D721Med (cell line): ENCODE measurements at regions not wholly inside any gene's neighbourhood (a gene's known extent, or its start where the extent isn't known, plus 50 kb on each side); places are given as distances from the start of the nearest gene placed in this dataset.

ENCODE experiments used
- DNase-seq: peaks from one replicate; pipeline ENCODE4 v3.0.0; 2011; ENCODE audit warnings: low spot score; ENCODE audit not compliant: insufficient read length
- FAIRE-seq: peaks from 2 replicates; lab custom pipeline; 2011; peaks lifted over from hg19 to GRCh38; lab: Jason Lieb, UNC
- TF ChIP-seq, protein P1 (sequence below): IDR thresholded peaks from 2 replicates; pipeline ENCODE4 v1.5.1; 2012; ENCODE audit warnings: mild to moderate bottlenecking, control low read depth; ENCODE audit not compliant: insufficient read depth; ENCODE audit errors: missing control alignments

- TF ChIP-seq, protein P1, sequence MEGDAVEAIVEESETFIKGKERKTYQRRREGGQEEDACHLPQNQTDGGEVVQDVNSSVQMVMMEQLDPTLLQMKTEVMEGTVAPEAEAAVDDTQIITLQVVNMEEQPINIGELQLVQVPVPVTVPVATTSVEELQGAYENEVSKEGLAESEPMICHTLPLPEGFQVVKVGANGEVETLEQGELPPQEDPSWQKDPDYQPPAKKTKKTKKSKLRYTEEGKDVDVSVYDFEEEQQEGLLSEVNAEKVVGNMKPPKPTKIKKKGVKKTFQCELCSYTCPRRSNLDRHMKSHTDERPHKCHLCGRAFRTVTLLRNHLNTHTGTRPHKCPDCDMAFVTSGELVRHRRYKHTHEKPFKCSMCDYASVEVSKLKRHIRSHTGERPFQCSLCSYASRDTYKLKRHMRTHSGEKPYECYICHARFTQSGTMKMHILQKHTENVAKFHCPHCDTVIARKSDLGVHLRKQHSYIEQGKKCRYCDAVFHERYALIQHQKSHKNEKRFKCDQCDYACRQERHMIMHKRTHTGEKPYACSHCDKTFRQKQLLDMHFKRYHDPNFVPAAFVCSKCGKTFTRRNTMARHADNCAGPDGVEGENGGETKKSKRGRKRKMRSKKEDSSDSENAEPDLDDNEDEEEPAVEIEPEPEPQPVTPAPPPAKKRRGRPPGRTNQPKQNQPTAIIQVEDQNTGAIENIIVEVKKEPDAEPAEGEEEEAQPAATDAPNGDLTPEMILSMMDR = no peak
- FAIRE-seq (no peak), DNase-seq (no peak)
These were observed 254.9 kb upstream of the SMC2 start for GRCh38 chr9:103839197-103839596.

- TF ChIP-seq, protein P1 = no peak
- DNase-seq (no peak), FAIRE-seq (no peak)
These were observed 226.2 kb upstream of the SMC2 start for GRCh38 chr9:103867886-103868285.

DNA sequence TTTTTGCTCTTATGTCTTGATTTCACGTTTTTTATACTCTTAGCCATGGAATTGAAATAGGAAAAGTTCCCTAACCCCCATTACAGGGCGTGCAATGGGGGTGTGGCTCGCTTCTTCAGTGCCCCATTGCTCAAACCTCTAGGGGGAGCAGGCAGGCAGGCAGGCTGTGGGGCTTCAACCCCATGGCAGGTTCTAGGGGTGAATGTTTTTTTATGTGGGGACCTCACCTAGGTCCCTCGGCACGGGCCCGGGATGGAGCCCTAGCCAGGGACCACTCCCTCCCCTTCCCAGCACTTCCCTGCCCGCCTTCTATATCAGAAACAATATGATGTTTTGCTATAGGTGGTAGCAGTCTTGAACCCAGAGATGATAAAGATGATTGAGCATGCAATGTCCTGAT lies 221.3 kb upstream of the SMC2 start:
- DNase-seq (no peak), FAIRE-seq (no peak)
- TF ChIP-seq, protein P1 = no peak

DNA sequence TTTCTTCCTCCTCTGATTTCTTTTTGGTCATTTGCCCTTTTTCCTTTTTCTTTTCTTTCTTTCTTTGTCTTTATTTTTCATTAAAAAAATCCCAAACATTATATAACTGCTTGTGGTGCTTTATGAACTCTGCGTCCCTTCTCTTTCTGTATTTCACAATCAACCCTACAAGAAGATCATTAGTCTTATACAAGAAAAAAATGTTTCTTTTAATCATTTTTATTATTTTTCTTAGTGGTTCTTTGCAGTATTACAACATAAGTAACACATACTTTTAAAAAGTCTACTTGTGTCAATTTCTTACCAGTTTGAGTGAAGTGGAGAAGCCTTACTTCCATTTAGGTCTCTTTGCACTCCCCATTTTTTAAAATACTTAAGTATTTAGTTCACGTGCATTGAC lies 212.7 kb upstream of the SMC2 start:
- no peak for FAIRE-seq
- DNase-seq = no peak
- TF ChIP-seq, protein P1 = no peak

- FAIRE-seq (no peak), DNase-seq (no peak)
- TF ChIP-seq, protein P1 = no peak
These were observed 204.1 kb upstream of the SMC2 start for GRCh38 chr9:103889989-103890388.

DNA sequence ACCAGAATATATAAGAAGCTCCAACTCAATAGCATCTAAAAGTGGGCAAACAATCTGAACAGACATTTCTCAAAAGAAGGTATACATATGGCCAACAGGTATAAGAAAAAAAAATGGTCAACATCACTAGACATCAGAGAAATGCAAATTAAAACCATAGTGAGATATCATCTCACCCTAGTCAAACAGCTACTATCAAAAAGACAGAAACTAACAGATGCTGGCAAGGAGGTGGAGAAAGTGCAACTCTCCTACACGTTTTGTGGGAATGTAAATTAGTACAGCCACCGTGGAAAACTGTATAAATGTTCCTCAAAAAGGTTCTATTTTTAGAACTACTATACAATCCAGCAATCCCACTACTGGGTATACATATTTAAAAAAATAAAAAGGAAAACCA lies 199.9 kb upstream of the SMC2 start:
- FAIRE-seq (no peak), DNase-seq (no peak)

GRCh38 chr9:103898550-103898949 lies 195.6 kb upstream of the SMC2 start:
- FAIRE-seq (no peak), DNase-seq (no peak)
- TF ChIP-seq, protein P1 = no peak

More for the DNA sequence above, 199.9 kb upstream of the SMC2 start:
- TF ChIP-seq, protein P1 = no peak
